Neutrophil (primary cell): ENCODE measurements at regions not wholly inside any gene's neighbourhood (a gene's known extent, or its start where the extent isn't known, plus 50 kb on each side); places are given as distances from the start of the nearest gene placed in this dataset.

Source experiments
- H3K27ac ChIP-seq: fragments of 200-600 bp; sonication (generic); 2 replicates; pipeline ENCODE4 v1.5.1; 2016; ENCODE audit warnings: mild to moderate bottlenecking, moderate library complexity
- H3K27me3 ChIP-seq: fragments of 200-600 bp; sonication (generic); 2 replicates; pipeline ENCODE4 v1.6.0; 2016; ENCODE audit warnings: mild to moderate bottlenecking
- H3K36me3 ChIP-seq: fragments of 200-600 bp; sonication (generic); 2 replicates; pipeline ENCODE4 v1.5.1; 2017
- H3K4me1 ChIP-seq, 2 experiments: fragments of 200-600 bp in 1 of 2; sonication (generic) in 1 of 2; 1 replicate in 1 of 2; 2 replicates in 1 of 2; pipeline versions ENCODE4 v1.5.1 to v1.6.1; 2013 to 2016; ENCODE audit warnings: low read depth in 1 of 2, low read length in 1 of 2, mild to moderate bottlenecking in 1 of 2, moderate library complexity in 1 of 2; ENCODE audit not compliant: control insufficient read depth in 1 of 2, insufficient read depth in 1 of 2
- H3K4me3 ChIP-seq, 2 experiments: fragments of 200-600 bp in 1 of 2; sonication (generic) in 1 of 2; 1 replicate in 1 of 2; 2 replicates in 1 of 2; pipeline ENCODE4 v1.5.1; 2013 to 2016; ENCODE audit warnings: low read depth in 1 of 2, low read length in 1 of 2, mild to moderate bottlenecking in 1 of 2, moderate library complexity in 1 of 2
- H3K9me3 ChIP-seq: fragments of 200-600 bp; sonication (generic); 2 replicates; pipeline ENCODE4 v1.5.1; 2016
- TF ChIP-seq, protein P1 (sequence below): fragments of 200-600 bp; sonication (generic); IDR thresholded peaks from 2 replicates; pipeline ENCODE4 v1.5.1; 2016; ENCODE audit warnings: antibody characterized with exemption

DNA sequence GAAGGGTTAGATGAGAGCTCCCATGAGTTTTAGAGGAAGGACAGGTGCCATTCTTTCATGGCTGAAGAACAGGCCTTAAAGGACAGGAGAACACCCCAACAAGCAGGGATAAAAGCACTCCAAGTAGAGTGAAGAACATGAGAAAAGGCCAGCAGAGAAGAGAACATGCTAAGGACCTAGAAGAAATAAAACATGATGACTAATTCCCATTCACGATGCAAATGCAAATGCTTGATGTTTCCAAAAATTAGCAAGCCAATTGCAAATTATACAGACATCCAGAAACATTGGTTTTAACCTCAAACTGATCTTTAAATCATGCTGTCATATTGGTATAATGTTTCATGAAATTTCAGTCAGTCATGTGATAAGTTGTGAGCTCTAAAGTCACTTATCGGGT, 241.7 kb downstream of the CNTN3 start:
- Histone ChIP-seq H3K27me3 (no peaks in the 10 kb centered on the region), H3K36me3 (no peaks in the 10 kb centered on the region), H3K4me3 (no peak overlapping the region), H3K4me1 (no peaks in the 10 kb centered on the region), H3K9me3 (no peaks in the 10 kb centered on the region), H3K27ac (no peak overlapping the region)
- TF ChIP-seq, protein P1, sequence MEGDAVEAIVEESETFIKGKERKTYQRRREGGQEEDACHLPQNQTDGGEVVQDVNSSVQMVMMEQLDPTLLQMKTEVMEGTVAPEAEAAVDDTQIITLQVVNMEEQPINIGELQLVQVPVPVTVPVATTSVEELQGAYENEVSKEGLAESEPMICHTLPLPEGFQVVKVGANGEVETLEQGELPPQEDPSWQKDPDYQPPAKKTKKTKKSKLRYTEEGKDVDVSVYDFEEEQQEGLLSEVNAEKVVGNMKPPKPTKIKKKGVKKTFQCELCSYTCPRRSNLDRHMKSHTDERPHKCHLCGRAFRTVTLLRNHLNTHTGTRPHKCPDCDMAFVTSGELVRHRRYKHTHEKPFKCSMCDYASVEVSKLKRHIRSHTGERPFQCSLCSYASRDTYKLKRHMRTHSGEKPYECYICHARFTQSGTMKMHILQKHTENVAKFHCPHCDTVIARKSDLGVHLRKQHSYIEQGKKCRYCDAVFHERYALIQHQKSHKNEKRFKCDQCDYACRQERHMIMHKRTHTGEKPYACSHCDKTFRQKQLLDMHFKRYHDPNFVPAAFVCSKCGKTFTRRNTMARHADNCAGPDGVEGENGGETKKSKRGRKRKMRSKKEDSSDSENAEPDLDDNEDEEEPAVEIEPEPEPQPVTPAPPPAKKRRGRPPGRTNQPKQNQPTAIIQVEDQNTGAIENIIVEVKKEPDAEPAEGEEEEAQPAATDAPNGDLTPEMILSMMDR = no peak

DNA sequence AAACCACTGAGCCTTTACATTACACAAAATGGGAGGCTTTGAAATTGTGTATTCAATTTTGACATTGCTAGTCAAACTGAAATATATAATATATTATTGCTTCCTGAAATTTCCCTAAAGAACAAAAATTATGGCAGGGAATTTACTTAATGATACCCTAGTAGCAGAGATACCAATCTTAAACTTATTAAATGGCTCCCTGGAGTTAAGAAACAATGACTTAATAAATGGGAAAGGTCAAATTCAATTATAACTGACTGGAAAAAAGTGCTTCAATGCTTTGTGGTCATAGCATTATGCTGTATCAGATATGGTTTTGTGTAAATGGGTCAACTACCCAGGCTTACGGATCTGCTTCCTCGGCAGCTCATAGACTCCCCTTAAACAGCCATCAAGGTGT, 244.1 kb downstream of the CNTN3 start:
- H3K4me3 ChIP-seq = no peak overlapping the region
- H3K27ac ChIP-seq = no peak overlapping the region
- no peaks in the 10 kb centered on the region for H3K9me3 ChIP-seq
- H3K36me3 ChIP-seq = no peaks in the 10 kb centered on the region
- no peaks in the 10 kb centered on the region for H3K4me1 ChIP-seq
- TF ChIP-seq, protein P1 = no peak
- H3K27me3 ChIP-seq = no peaks in the 10 kb centered on the region

DNA sequence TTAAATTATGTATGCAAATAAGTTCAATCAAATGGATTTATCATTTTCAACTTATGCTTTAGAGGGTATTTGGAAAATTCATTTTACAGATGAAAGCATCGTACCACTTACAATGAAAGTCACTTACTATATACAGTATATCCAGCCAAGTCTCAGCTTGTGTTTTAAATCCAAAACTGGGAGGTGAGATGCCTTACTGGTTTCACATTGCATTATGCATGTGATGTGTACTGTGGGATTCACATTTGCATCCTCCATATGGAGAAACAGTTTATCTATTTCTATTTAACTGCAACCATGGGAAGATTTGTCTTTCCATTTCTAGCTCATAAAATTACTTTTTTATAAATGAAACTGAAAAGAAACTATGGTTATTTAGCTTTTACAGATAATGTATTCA, 248.1 kb downstream of the CNTN3 start:
- Histone ChIP-seq H3K4me1 (no peaks in the 10 kb centered on the region), H3K4me3 (no peak overlapping the region), H3K27me3 (no peaks in the 10 kb centered on the region), H3K36me3 (no peaks in the 10 kb centered on the region), H3K27ac (no peak overlapping the region), H3K9me3 (no peaks in the 10 kb centered on the region)
- TF ChIP-seq, protein P1 = no peak

DNA sequence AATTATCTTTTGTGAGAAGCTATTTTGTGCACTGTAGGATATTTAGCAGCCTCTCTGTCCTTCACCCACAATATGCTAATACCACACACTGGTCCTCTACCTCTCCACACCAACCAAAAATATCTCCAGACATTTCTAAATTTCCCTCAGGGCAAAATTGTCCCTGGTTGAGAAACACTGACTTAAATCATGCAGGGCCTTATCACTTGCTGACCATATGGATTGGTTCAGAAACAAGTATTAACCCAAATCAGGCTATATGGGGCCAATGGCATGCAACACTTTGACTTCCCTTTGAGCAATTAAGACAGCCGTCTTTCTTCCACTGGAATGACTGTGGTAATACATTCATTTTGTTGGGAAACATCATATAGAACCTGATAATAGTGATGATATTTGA, 251.1 kb downstream of the CNTN3 start:
- Histone ChIP-seq H3K27me3 (no peaks in the 10 kb centered on the region), H3K27ac (no peak overlapping the region), H3K36me3 (no peaks in the 10 kb centered on the region), H3K9me3 (no peaks in the 10 kb centered on the region), H3K4me1 (no peaks in the 10 kb centered on the region), H3K4me3 (no peak overlapping the region)
- TF ChIP-seq, protein P1 = no peak

DNA sequence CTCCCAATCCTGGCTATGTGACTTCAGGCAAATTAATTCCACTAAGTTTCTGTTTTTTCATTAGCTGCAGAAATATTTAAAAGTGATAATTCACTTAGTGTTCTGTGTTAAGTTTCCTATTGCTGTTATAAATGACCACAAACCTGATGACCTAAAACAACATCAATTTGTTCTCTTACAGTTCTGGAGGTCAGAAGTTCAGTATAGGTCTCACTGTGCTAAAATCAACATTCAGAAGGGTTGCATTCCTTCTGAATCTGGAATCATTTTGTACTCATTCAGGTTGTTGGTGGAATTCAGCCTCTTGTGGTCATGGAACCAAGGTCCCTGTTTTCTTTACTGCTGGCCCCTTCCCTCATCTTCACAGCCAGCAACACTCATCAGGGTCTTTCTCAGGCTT, 254.1 kb downstream of the CNTN3 start:
- no peaks in the 10 kb centered on the region for H3K36me3 ChIP-seq
- H3K4me1 ChIP-seq = no peaks in the 10 kb centered on the region
- TF ChIP-seq, protein P1 = no peak
- H3K4me3 ChIP-seq = no peak overlapping the region
- H3K9me3 ChIP-seq = no peaks in the 10 kb centered on the region
- no peak overlapping the region for H3K27ac ChIP-seq
- no peaks in the 10 kb centered on the region for H3K27me3 ChIP-seq

DNA sequence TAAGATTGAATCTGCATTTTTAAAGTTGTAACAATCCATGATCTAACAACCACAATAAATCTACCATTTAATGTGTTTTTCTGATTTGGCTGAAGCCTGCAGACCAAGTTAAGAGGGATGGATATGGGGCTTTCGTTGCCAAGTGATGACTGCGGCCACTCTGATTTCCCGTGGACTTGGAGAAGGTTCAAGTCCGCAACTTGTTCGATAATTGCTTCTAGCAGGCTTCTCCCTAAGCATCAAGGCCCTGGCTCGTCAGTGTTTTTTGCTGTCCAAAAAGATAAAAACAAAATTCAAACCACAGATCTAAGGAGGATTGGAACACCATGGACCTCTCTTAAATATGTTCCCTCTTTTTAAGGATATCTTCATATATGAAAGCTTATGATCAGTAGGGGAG, 256.6 kb downstream of the CNTN3 start:
- H3K4me3 ChIP-seq = no peak overlapping the region
- TF ChIP-seq, protein P1 = no peak
- H3K4me1 ChIP-seq = no peaks in the 10 kb centered on the region
- no peaks in the 10 kb centered on the region for H3K9me3 ChIP-seq
- no peaks in the 10 kb centered on the region for H3K36me3 ChIP-seq
- H3K27ac ChIP-seq = no peak overlapping the region
- no peaks in the 10 kb centered on the region for H3K27me3 ChIP-seq
